NOMO-1 treated with DMSO at 0.1 percent for 48 hours (cell line): ENCODE measurements at regions not wholly inside any gene's neighbourhood (a gene's known extent, or its start where the extent isn't known, plus 50 kb on each side); places are given as distances from the start of the nearest gene placed in this dataset.
A peak's percentile ranks its signal among the peaks of the same experiment; 100 is the strongest.
"Not testable (repeated sequence)": the region's sequence is repeated elsewhere in the genome, so short reads cannot be mapped to it uniquely, and the experiment has no call there.

Experiments
- DNase-seq: peaks from one replicate; lab custom pipeline; 2025; ENCODE audit not compliant: unreplicated experiment; lab: John Stamatoyannopoulos, UW

DNA sequence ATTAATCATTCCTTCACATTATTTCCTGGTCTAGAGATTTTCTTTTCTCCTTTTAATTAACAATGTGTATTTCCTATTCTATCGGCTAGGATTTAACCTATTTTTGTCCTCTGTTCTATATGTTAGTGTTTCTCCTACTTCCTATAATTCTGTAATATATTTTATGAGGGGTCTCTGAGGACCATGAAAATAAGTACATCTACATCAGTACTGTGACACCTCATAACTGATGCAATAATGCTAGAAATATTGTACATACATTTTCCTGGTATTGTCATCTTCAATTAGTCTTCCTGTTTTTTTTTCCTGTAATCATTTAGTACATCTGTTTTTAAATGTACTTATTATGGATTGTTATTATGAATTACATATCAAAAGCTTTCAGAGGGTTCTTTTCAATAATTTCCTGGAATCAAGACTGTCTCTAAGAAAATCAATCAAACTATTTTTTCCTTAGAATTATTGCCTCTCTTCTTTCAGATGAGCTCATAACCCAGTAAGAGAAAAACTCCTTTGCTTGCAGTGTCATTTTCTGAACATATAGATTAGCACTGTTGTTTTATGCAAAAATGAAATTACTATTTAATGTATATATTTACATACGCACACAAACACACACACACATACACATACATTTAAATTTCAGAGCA lies 1004.3 kb downstream of the SLITRK5 start:
- DNase-seq = no peak

DNA sequence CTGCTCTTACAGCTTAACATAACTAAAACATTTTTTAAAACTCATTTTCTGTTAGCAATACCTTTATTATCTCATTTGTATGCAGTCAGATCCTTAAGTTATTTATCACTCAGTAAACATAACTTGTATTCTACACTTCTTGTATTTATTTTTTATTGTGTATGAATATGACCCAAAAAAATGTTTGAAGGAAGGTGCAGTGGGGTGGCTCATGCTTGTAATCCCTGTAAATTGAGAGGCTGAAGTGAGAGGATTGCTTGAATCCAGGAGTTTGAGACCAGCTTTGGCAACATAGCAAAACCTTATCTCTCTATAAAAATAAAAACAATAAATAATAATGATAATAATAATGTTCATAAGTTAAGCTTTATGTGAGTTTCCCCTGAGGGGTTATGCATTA lies 1004.8 kb downstream of the SLITRK5 start:
- DNase-seq = no peak

DNA sequence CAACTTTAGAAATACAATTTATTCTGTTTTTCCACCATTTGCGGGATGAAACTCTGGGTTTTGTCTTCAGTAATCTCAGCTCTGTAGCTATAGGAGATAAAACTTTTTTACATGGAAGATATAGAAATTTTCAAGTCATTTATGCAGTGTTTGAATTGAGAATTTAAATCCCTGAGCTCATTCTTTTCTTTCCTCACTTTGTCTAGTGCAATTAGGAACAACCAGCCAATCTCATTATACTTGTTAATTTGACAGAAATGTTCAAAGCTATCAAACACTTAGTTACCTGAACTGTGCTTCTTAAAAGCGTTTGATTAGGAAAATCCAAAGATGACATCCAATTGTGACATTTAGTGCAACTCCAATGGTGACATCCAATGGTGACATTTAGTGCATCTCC lies 1014.3 kb downstream of the SLITRK5 start:
- no peak for DNase-seq

DNA sequence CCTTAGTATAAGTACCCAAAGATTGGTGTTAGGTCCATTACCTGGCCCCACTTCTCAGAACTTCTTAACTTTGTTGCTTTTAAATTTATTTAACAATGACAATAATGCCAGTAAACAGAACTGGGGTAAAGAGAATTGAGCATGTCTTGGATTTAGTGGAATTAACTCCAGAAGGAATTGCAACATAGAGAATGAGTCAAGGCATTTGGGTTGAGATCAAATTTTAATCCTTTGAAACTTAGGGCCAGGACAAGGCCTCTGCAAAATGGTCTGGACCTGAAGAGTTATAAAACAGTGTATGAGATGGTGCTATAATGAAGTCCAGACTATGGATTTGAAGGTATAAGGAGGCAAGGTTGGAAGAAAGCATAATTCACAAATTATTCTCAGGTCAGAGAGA lies 1030.4 kb downstream of the SLITRK5 start:
- no peak for DNase-seq

GRCh38 chr13:88704600-88705275 lies 1033.6 kb downstream of the SLITRK5 start:
- DNase-seq = peak; percentile 19

DNA sequence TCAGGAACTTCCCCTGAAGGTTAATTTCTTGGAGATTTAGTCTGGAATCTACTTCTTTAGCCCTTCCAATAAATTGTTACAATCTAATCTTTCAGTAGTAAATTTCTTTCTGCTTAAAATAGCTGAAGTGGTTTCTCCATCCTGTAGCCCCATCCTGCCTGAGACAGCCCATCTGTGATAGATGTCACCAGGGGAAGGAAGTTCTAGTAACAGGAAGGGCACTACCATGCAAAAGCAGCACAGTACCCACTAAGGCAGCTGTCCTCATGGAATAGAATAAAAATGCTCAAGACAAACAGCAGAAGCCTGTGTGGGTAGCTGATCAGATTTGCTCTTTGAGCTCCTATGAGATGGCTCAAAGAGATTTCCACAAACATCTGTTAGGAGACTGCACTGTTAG lies 1036.5 kb downstream of the SLITRK5 start:
- no peak for DNase-seq

DNA sequence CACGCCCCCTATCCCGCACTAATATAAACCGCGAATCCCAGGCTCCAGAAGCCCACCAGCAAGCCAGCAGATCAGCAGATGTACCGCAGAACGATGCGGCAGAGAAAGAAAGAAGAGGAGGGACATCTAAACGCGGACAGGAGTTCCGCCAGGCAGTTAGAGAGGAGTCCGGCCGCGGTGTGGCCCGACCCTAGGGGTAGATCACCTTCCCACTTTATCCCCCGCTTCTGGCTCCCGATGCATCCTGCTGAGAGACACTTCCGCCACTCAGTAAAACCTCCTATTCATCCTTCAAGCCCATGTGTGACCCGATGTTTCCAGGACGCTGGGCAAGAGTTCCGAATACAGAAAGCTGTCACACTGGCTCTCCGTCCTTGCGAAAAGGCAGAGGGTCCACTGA lies 1046.8 kb downstream of the SLITRK5 start:
- DNase-seq = no peak

GRCh38 chr13:88718781-88719180 lies 1047.6 kb downstream of the SLITRK5 start:
- DNase-seq = no peak

DNA sequence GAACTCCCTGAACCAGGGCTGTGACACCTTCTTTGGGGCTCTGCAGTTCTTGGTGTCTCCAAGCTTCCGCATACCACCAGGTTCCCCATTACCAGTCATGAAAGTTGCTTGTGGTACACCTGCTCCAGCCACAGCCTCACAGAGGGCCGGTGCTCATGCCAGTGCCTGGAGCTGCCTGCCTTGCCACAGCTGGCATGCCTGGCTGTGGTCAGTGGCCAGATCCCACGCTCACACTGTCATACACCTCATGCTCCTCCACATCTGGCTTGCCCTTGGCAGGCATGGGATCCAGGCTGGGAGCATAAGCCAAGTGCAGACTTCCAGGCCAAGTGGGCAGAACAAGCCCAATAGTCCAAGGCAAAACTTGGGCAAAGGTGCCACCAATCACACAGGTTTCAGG lies 1054.9 kb downstream of the SLITRK5 start:
- no peak for DNase-seq

DNA sequence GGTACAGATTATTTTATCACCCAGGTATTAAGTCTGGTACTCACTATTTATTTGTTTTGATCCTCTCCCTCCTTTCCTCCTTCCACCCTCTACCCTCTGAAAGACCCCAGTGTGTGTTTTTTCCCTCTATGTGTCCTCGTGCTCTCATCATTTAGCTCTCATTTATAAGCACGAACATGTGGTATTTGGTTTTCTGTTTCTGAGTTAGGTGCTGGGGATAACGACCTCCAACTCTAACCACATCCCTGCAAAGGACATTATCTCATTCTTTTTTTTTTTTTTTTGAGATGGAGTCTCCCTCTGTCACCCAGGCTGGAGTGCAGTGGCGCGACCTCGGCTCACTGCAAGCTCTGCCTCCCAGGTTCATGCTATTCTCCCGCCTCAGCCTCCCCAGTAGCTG lies 1056.1 kb downstream of the SLITRK5 start:
- DNase-seq = not testable (repeated sequence)

DNA sequence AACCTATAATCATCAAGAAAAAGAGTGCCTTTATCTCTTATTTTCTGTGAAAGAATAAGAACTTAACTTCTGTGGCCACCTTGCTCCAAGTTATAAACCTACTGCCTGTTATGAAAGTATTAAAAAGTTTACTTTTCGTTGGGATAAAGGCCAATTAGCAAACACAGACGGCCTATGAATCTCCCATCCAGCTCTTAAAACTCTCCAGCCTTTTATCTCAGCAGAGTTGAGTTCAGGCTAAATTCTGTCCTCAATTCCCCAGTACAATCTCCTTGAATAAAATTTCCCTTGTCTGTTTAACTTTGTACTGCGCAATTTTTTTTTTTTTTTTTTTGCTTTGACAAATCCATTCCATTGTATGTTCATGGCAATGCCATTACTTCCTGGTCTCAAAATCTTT lies 1058.4 kb downstream of the SLITRK5 start:
- no peak for DNase-seq

- DNase-seq = no peak
These were observed 1064.9 kb downstream of the SLITRK5 start for GRCh38 chr13:88736026-88736425.

DNA sequence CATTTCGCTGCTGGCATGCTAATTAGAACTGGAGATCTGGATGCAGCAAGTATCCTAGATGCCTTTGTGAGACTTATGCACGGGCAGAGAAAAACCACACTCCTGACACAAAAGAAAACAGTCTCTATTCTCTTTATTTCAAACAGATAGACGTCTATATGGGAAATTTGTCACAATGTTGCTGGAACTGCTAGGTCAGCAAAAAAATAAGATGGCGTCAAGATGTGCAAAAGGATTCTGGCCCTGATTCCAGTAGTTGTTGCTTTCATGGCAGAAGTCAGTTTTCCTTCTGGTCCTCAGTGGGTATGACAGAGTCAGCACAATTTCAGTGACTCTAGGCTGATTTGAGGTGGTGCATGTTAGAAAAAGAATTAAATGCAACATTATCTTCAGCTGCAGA lies 1068.0 kb downstream of the SLITRK5 start:
- no peak for DNase-seq

GRCh38 chr13:88744289-88744688 lies 1073.1 kb downstream of the SLITRK5 start:
- DNase-seq = no peak

DNA sequence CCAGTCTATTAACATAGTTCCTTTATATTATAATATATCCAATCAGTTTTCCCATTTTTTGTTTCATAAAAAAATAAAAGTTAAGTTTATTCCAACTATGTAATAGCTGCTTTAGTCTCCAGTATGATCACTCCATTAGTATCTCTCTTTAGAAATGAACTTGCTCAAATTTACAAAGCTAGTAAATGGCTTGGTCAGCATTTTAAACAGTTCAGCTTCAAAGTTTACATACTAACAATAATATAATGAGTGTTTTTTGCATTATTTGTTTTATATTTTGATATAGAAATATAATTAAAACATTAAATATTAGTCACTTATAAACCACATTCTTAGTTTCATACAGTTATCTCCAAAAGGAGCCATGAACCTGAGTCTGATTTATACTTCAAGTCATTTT lies 1073.8 kb downstream of the SLITRK5 start:
- no peak for DNase-seq

DNA sequence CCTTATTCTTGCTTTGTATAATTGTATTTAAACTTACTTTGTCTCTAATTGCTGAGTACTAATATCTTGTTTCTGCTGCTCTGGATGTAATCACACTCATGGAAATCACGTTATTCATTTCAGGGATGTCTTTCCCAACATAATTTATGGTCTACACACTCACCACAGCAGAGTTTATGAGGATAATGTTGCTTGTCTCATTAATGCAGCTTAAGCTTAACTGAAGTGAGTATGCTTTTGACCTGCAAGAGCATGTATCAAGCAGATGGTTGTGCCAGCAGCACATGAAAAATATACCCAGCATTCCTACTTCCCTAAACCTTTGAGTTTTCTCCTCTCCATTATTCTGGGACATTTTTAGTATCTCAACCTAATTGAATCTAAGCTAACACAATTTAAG lies 1080.9 kb downstream of the SLITRK5 start:
- no peak for DNase-seq

GRCh38 chr13:88754141-88754540 lies 1083.0 kb downstream of the SLITRK5 start:
- DNase-seq = no peak

- no peak for DNase-seq
These were observed 1090.0 kb downstream of the SLITRK5 start for GRCh38 chr13:88761145-88761544.

DNA sequence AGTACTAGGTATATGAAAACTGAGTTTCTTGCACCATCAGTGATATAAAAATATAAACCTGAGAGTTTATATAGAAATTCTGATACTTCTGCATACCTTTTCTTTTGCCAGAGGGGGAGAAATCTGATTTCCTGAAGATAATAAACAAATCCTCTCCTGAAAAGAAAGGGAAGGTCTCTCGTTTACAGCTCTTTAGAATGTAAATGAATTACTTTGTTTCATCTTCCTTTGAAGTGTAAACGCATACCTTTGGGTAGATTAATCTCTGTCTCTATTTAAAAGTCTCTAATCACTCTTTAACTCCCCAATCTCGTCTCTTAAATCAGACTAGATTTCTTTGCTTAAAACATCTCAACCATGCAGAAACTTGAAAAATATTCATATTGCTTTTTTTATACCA lies 1092.9 kb downstream of the SLITRK5 start:
- no peak for DNase-seq

DNA sequence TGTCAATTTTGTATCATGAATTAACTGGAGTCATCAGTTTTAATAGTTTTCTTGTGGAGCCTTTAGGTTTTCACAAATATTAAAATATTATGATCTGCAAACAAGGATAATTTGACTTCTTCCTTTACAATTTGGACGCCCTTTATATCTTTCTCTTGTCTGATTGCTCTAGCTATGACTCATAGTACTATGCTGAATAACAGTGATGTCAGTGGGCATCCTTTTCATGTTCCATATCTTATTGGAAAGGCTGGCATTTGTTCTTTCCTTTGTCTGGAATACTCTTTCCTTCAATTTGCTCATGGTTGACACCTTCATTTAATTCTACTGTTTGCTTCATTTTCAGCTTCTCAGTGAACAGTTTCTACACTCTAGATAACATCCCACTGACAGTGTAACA lies 1129.3 kb downstream of the SLITRK5 start:
- no peak for DNase-seq

DNA sequence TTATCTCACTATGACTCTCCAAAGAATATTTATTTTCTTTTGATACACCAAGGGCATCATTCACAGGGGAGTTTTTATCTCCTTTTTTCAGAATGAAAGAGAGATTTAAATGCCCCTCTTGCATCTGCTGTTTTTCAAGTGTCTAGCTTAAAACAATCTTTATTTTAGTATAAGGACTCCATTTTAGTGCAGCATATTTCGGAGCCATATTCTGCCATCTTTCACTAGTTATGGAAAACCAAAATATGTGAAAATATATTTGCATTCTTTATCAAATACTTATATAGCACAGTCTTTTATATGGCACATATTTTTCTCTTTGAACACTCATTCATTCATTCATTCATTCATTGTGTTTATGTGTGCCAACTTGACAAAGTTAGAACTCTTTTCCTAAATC lies 1130.2 kb downstream of the SLITRK5 start:
- no peak for DNase-seq

DNA sequence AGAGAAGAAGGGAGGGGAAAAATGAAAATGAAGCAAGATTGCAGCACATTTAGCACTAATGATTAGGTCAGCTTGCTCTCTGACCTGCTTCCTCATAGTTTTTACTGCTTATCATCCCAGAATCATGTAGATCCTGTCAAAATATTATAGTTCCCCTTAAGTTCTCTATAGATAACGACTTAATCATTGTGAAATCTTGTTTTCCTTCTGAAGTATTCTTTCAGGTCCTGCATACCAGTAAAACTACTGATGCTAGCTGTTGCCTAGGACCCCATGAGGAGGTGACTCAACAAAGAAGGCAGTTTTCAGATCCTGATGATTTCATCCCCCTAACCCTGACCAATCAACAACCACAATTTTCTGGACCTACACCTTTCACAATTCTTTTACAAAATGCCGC lies 1131.7 kb downstream of the SLITRK5 start:
- DNase-seq = no peak

DNA sequence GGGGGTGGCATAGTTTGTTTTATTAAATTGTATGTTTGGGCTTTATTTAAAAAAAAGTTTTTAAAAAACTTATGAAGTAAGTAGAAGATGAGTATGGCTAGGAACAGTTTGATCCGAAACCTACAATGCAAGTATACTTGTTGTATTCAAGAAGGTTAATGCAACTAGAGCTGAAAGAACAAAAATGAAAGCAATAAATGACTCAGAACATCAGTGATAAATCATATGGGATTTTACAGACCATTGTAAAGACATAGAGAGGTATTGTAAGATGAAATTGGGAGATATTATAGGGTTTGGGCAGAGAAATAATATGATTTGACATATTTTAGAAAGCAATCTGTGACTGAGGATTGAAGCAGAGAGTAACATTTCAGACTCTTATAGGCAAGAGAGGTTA lies 1135.3 kb downstream of the SLITRK5 start:
- DNase-seq = no peak
